Natural killer cell (primary cell): ENCODE measurements at regions not wholly inside any gene's neighbourhood (a gene's known extent, or its start where the extent isn't known, plus 50 kb on each side); places are given as distances from the start of the nearest gene placed in this dataset.
"Not testable (repeated sequence)": the region's sequence is repeated elsewhere in the genome, so short reads cannot be mapped to it uniquely, and the experiment has no call there.

Experiments used
- ATAC-seq, 3 donors: fragments of 150-1000 bp in 2 of 3; fragments of 200-7000 bp in 1 of 3; cut with Tn5 transposase; 1 replicate in 1 of 3; 2 replicates in 2 of 3; pipeline ENCODE4 v1.10.0; 2021; ENCODE audit warnings: mild to moderate bottlenecking in 2 of 3, moderate library complexity in 2 of 3
- DNase-seq, 2 donors: peaks; one replicate each; pipeline versions ENCODE4 v3.0.0 to v3.0.0-alpha.2; 2013 to 2021; ENCODE audit warnings: mixed read lengths in 1 of 2
- H3K27ac ChIP-seq: one replicate; pipeline ENCODE4 v1.5.1; 2013; ENCODE audit warnings: mild to moderate bottlenecking, low read length
- H3K27me3 ChIP-seq: one replicate; pipeline ENCODE4 v1.6.1; 2013; ENCODE audit warnings: low read length; ENCODE audit not compliant: control insufficient read depth, insufficient read depth
- H3K36me3 ChIP-seq: one replicate; pipeline ENCODE4 v1.6.1; 2013; ENCODE audit warnings: low read length; ENCODE audit not compliant: control insufficient read depth, insufficient read depth
- H3K4me1 ChIP-seq: one replicate; pipeline ENCODE4 v1.6.1; 2013; ENCODE audit warnings: low read length; ENCODE audit not compliant: control insufficient read depth, insufficient read depth
- H3K4me3 ChIP-seq: one replicate; pipeline ENCODE4 v1.5.1; 2013; ENCODE audit warnings: low read length
- H3K9me3 ChIP-seq: one replicate; pipeline ENCODE4 v1.6.1; 2013; ENCODE audit warnings: low read length; ENCODE audit not compliant: control insufficient read depth, insufficient read depth
- H3K27ac Mint-ChIP-seq, 2 donors: one replicate each; pipeline ENCODE4 v1.8.0; 2022; ENCODE audit warnings: mild to moderate bottlenecking in 2 of 2, mixed read lengths in 2 of 2, moderate library complexity in 1 of 2
- H3K27me3 Mint-ChIP-seq, 2 donors: one replicate each; pipeline ENCODE4 v1.8.0; 2022; ENCODE audit warnings: low read depth in 2 of 2, mixed read lengths in 2 of 2
- H3K36me3 Mint-ChIP-seq: one replicate; pipeline ENCODE4 v1.8.0; 2022; ENCODE audit warnings: mixed read lengths
- H3K4me1 Mint-ChIP-seq, 2 donors: one replicate each; pipeline ENCODE4 v1.8.0; 2022; ENCODE audit warnings: mixed read lengths in 2 of 2
- H3K4me3 Mint-ChIP-seq: one replicate; pipeline ENCODE4 v1.8.0; 2022; ENCODE audit warnings: mild to moderate bottlenecking, moderate library complexity, mixed read lengths
- H3K9me3 Mint-ChIP-seq, 2 donors: one replicate each; pipeline ENCODE4 v1.8.0; 2022; ENCODE audit warnings: mixed read lengths in 2 of 2
- CTCF ChIP-seq: fragments of 200-600 bp; IDR thresholded peaks from one replicate; pipeline ENCODE4 v1.8.0; 2022; ENCODE audit warnings: antibody characterized with exemption
- WGBS: methylation state at CpG from one replicate; pipeline ENCODE4 v1.1.7; 2013; ENCODE audit warnings: missing lambda C conversion rate; ENCODE audit not compliant: insufficient coverage; 5-methylcytosine and 5-hydroxymethylcytosine counted together
- intact Hi-C: fragments of 100-400 bp; cut with micrococcal nuclease; formaldehyde crosslinking; loops from one replicate; pipeline ENCODE4 v1.14.2; 2022

- DNase-seq (no peak), ATAC-seq (no peak)
- H3K4me3 ChIP-seq = no peak overlapping the region
- H3K4me1 Mint-ChIP-seq = no peaks in the 10 kb centered on the region
- H3K36me3 Mint-ChIP-seq = no peaks in the 10 kb centered on the region
- 78% methylated on average over 2 of the region's 5 CpGs for WGBS
- H3K27ac Mint-ChIP-seq = no peak overlapping the region
- no peak overlapping the region for H3K27ac ChIP-seq
- H3K4me3 Mint-ChIP-seq = no peak overlapping the region
- no peaks in the 10 kb centered on the region for H3K36me3 ChIP-seq
- no peaks in the 10 kb centered on the region for H3K4me1 ChIP-seq
- H3K9me3 Mint-ChIP-seq = no peaks in the 10 kb centered on the region
- no peak for TF ChIP-seq CTCF
- H3K27me3 Mint-ChIP-seq = peaks cover 21 to 43% of the 10 kb centered on the region in 2 donors
- H3K9me3 ChIP-seq = no peaks in the 10 kb centered on the region
- intact Hi-C loops = no loop called here
- no peaks in the 10 kb centered on the region for H3K27me3 ChIP-seq
Observed at GRCh38 chrX:115419069-115419468, 129.6 kb downstream of the LUZP4 start.

GRCh38 chrX:115423086-115423485, 133.6 kb downstream of the LUZP4 start:
- DNase-seq = no peak
- no peak for TF ChIP-seq CTCF

GRCh38 chrX:115425359-115425758, 135.6 kb upstream of the PLS3 start:
- TF ChIP-seq CTCF = no peak
- Mint-ChIP-seq H3K36me3 (no peaks in the 10 kb centered on the region), H3K9me3 (peaks cover 0 to 2% of the 10 kb centered on the region in 2 donors), H3K4me3 (no peak overlapping the region), H3K4me1 (no peaks in the 10 kb centered on the region), H3K27ac (no peak overlapping the region), H3K27me3 (peaks cover 3 to 24% of the 10 kb centered on the region in 2 donors)
- no peak overlapping the region for H3K4me3 ChIP-seq
- H3K9me3 ChIP-seq = no peaks in the 10 kb centered on the region
- ATAC-seq = no peak
- WGBS = 95% methylated on average over 5 of the region's 6 CpGs
- no peak overlapping the region for H3K27ac ChIP-seq
- no peaks in the 10 kb centered on the region for H3K27me3 ChIP-seq
- H3K4me1 ChIP-seq = no peaks in the 10 kb centered on the region
- intact Hi-C loops = no loop called here
- no peaks in the 10 kb centered on the region for H3K36me3 ChIP-seq
- DNase-seq = no peak

More at GRCh38 chrX:115423086-115423485, 133.6 kb downstream of the LUZP4 start:
- H3K27me3 ChIP-seq = no peaks in the 10 kb centered on the region
- ATAC-seq = no peak
- no peak overlapping the region for H3K4me3 ChIP-seq
- WGBS = no CpG with 5 or more reads among the region's 3 CpGs
- Mint-ChIP-seq H3K27me3 (peaks cover 9 to 35% of the 10 kb centered on the region in 2 donors), H3K4me1 (no peaks in the 10 kb centered on the region), H3K9me3 (peaks cover 0 to 2% of the 10 kb centered on the region in 2 donors), H3K4me3 (no peak overlapping the region), H3K27ac (no peak overlapping the region), H3K36me3 (no peaks in the 10 kb centered on the region)
- H3K27ac ChIP-seq = no peak overlapping the region
- H3K36me3 ChIP-seq = no peaks in the 10 kb centered on the region
- H3K9me3 ChIP-seq = no peaks in the 10 kb centered on the region
- no peaks in the 10 kb centered on the region for H3K4me1 ChIP-seq
- intact Hi-C loops = no loop called here

- Histone ChIP-seq H3K27me3 (no peaks in the 10 kb centered on the region), H3K27ac (no peak overlapping the region), H3K4me1 (no peaks in the 10 kb centered on the region), H3K9me3 (no peaks in the 10 kb centered on the region), H3K36me3 (no peaks in the 10 kb centered on the region), H3K4me3 (no peak overlapping the region)
- 80% methylated on average over 1 of the region's 2 CpGs for WGBS
- no peak for TF ChIP-seq CTCF
- Mint-ChIP-seq H3K27me3 (peaks cover 3 to 39% of the 10 kb centered on the region in 2 donors), H3K36me3 (no peaks in the 10 kb centered on the region), H3K9me3 (peaks cover 0 to 2% of the 10 kb centered on the region in 2 donors), H3K4me1 (no peaks in the 10 kb centered on the region), H3K4me3 (no peak overlapping the region), H3K27ac (no peak overlapping the region)
- DNase-seq = no peak
- no peak for ATAC-seq
- intact Hi-C loops = no loop called here
Observed at GRCh38 chrX:115427861-115428410, 133.0 kb upstream of the PLS3 start.

GRCh38 chrX:115434834-115435233, 126.1 kb upstream of the PLS3 start:
- H3K27ac ChIP-seq, H3K27me3 ChIP-seq, H3K4me3 Mint-ChIP-seq, H3K36me3 Mint-ChIP-seq, H3K9me3 ChIP-seq, H3K4me1 Mint-ChIP-seq, H3K4me1 ChIP-seq, intact Hi-C loops, H3K36me3 ChIP-seq, H3K27ac Mint-ChIP-seq, DNase-seq, ATAC-seq, H3K9me3 Mint-ChIP-seq, H3K4me3 ChIP-seq: not testable (repeated sequence)
- WGBS = no CpG with 5 or more reads among the region's 7 CpGs
- H3K27me3 Mint-ChIP-seq = peaks cover 0 to 18% of the 10 kb centered on the region in 2 donors
